ENCODE measurements at regions not wholly inside any gene's neighbourhood (a gene's known extent, or its start where the extent isn't known, plus 50 kb on each side); places are given as distances from the start of the nearest gene placed in this dataset.

- no peak for TF ChIP-seq FOSL2 (IDR thresholded peaks at IDR 0.05)
- TF ChIP-seq FOSL2 (CRISPR knock-in tag; IDR thresholded peaks at IDR 0.05): no peak
- TF ChIP-seq RCOR1 (IDR thresholded peaks at IDR 0.05; ENCODE audit: low read depth, low read length): no peak
- no peak for TF ChIP-seq CTCF (IDR thresholded peaks at IDR 0.05)
- TF ChIP-seq CHD2 (IDR thresholded peaks at IDR 0.05; ENCODE audit: low read length, partially characterized antibody): no peak
- TF ChIP-seq, protein P1, sequence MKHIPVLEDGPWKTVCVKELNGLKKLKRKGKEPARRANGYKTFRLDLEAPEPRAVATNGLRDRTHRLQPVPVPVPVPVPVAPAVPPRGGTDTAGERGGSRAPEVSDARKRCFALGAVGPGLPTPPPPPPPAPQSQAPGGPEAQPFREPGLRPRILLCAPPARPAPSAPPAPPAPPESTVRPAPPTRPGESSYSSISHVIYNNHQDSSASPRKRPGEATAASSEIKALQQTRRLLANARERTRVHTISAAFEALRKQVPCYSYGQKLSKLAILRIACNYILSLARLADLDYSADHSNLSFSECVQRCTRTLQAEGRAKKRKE (CRISPR knock-in tag; IDR thresholded peaks at IDR 0.05; ENCODE audit: low read depth): no peak
- no peak for TF ChIP-seq TP53 (CRISPR knock-in tag; IDR thresholded peaks at IDR 0.05)
- TF ChIP-seq SREBF2 (IDR thresholded peaks at IDR 0.05): no peak
- TF ChIP-seq RNF2 (IDR thresholded peaks at IDR 0.05; ENCODE audit: borderline replicate concordance, low read depth): no peak
- no peak for TF ChIP-seq MAX (IDR thresholded peaks at IDR 0.05)
- no peak for TF ChIP-seq CBX2 (IDR thresholded peaks at IDR 0.05; ENCODE audit: borderline replicate concordance, low read depth)
- no peak for TF ChIP-seq EP300 (IDR thresholded peaks at IDR 0.05)
- TF ChIP-seq RAD21 (conservative IDR thresholded peaks at IDR 0.05 in 1 of 2, IDR thresholded peaks at IDR 0.05 in 1 of 2): no peak
- TF ChIP-seq POLR2A (IDR thresholded peaks at IDR 0.05; ENCODE audit: low read length): no peak
- no peak for TF ChIP-seq REST (IDR thresholded peaks at IDR 0.05)
Observed at GRCh38 chr4:32884198-32884597, 2164.0 kb downstream of the PCDH7 start.
